Peyer's patch (tissue), 4 donors: ENCODE measurements at regions not wholly inside any gene's neighbourhood (a gene's known extent, or its start where the extent isn't known, plus 50 kb on each side); places are given as distances from the start of the nearest gene placed in this dataset.
"Not testable (repeated sequence)": the region's sequence is repeated elsewhere in the genome, so short reads cannot be mapped to it uniquely, and the experiment has no call there.

Experiments used
- DNase-seq, 3 donors: peaks; one replicate each; pipeline ENCODE4 v3.0.0-alpha.2; 2017 to 2019
- H3K27ac ChIP-seq, 4 donors: fragments of 200-600 bp; sonication (generic); one replicate each; pipeline ENCODE4 v1.5.1; 2016 to 2019
- H3K27me3 ChIP-seq, 2 donors: fragments of 200-600 bp; sonication (generic); one replicate each; pipeline ENCODE4 v1.5.1; 2019
- H3K36me3 ChIP-seq, 3 donors: fragments of 200-600 bp; sonication (generic); one replicate each; pipeline ENCODE4 v1.5.1; 2016 to 2019
- H3K4me1 ChIP-seq, 4 donors: fragments of 200-600 bp; sonication (generic); one replicate each; pipeline ENCODE4 v1.5.1; 2016 to 2019
- H3K4me3 ChIP-seq, 4 donors: fragments of 200-600 bp; sonication (generic); 1 replicate in 3 of 4; 2 replicates in 1 of 4; pipeline ENCODE4 v1.5.1; 2016 to 2019; ENCODE audit warnings: mild to moderate bottlenecking in 1 of 4
- H3K9me3 ChIP-seq, 4 donors: fragments of 200-600 bp; sonication (generic); one replicate each; pipeline ENCODE4 v1.5.1; 2016 to 2019; ENCODE audit warnings: mild to moderate bottlenecking in 1 of 4
- POLR2A ChIP-seq, 2 donors: fragments of 450-650 bp; IDR thresholded peaks; one replicate each; pipeline ENCODE4 v1.5.1; 2017; ENCODE audit warnings: antibody characterized with exemption in 2 of 2, mild to moderate bottlenecking in 2 of 2, moderate library complexity in 2 of 2
- TF ChIP-seq, protein P1 (sequence below), 6 experiments: fragments of 450-650 bp in 4 of 6; fragments of 200-600 bp in 2 of 6; sonication (generic) in 1 of 6; IDR thresholded peaks; one replicate each; pipeline ENCODE4 v1.5.1; 2017 to 2019; ENCODE audit warnings: antibody characterized with exemption in 6 of 6, mild to moderate bottlenecking in 3 of 6, moderate library complexity in 1 of 6

DNA sequence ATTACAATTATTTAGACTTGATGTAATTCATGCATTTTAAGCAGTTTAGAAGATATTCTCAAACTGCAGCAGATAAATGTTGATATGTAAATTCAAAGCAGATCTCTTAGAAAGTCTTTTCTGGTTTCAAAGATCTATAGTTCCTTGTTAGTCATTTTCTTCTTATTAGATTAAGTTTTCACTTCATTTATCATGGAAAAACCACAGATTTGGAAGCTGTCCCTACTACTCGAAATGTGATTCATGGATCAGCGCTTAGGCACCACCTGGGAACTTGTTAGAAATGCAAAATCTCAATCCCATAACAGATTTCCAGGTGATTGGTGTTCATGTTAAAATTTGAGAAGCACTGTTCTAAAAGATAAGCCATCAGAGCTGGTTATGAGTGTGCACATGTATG is 92.8 kb upstream of the CDH2 start:
- Histone ChIP-seq H3K36me3 (no peaks in the 10 kb centered on the region), H3K4me1 (no peaks in the 10 kb centered on the region), H3K9me3 (no peaks in the 10 kb centered on the region), H3K27ac (no peak overlapping the region), H3K4me3 (no peak overlapping the region), H3K27me3 (no peaks in the 10 kb centered on the region)
- DNase-seq, result no peak
- TF ChIP-seq, protein P1, sequence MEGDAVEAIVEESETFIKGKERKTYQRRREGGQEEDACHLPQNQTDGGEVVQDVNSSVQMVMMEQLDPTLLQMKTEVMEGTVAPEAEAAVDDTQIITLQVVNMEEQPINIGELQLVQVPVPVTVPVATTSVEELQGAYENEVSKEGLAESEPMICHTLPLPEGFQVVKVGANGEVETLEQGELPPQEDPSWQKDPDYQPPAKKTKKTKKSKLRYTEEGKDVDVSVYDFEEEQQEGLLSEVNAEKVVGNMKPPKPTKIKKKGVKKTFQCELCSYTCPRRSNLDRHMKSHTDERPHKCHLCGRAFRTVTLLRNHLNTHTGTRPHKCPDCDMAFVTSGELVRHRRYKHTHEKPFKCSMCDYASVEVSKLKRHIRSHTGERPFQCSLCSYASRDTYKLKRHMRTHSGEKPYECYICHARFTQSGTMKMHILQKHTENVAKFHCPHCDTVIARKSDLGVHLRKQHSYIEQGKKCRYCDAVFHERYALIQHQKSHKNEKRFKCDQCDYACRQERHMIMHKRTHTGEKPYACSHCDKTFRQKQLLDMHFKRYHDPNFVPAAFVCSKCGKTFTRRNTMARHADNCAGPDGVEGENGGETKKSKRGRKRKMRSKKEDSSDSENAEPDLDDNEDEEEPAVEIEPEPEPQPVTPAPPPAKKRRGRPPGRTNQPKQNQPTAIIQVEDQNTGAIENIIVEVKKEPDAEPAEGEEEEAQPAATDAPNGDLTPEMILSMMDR (IDR thresholded peaks at IDR 0.05), result no peak
- TF ChIP-seq POLR2A (IDR thresholded peaks at IDR 0.05), result no peak

DNA sequence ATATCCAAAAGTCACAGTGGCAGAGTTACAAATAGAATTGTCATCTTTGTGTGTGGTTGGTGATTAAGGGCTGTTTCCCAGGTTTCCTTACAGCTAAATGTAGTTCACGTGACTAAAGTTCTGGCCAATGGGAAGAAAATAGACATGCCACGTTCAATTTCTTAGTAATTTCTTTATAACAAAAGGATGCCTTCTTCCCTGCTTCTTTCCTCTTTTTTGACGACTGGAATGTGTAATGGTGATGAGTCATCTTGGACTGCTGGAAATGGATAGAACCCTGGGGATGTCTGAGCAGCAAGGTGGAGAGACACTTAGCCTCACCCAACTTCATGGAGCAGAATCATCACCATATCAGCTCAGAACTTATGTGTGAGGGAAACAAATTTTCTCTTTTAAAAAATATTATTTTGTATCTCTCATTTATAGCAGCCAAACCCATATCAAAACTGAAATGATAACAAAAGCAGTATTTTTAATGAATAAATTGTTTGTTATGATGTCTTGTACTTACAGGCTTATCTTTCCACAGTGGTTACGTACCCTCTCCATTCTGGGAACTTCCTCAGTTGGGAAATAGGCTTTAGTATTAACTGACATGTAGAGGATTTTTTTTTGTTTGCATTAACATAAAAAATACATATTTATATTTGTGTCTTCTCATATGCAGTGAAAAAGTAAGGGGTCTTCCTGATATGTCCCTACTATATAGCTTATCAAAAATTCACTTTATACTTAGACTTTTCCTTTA is 91.1 kb upstream of the CDH2 start:
- no peak overlapping the region for H3K27ac ChIP-seq

DNA sequence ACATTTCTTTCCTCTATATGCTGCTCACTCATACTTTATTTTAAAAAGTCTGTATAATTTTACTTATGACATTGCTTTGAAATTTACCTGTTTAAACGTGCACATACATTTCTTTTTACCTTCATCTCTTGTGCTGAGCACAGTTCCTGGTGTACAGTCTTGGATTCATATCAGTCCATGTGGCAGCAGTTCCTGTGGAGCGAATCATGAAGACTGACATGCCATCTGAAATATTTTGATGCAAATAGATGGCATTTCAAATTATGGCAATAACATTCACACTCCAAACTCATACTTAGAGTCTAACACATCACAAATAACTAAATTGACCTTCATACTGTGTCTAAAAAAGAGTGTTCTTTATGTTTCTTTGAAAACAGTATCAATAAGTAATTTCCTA is 90.3 kb upstream of the CDH2 start:
- Histone ChIP-seq H3K36me3 (no peaks in the 10 kb centered on the region), H3K4me3 (no peak overlapping the region), H3K27ac (no peak overlapping the region), H3K27me3 (no peaks in the 10 kb centered on the region), H3K4me1 (no peaks in the 10 kb centered on the region), H3K9me3 (no peaks in the 10 kb centered on the region)
- DNase-seq, result no peak
- TF ChIP-seq, protein P1 (IDR thresholded peaks at IDR 0.05), result no peak
- no peak for TF ChIP-seq POLR2A (IDR thresholded peaks at IDR 0.05)

More for the DNA sequence above, 91.1 kb upstream of the CDH2 start:
- Histone ChIP-seq H3K27me3 (no peaks in the 10 kb centered on the region), H3K9me3 (no peaks in the 10 kb centered on the region), H3K4me3 (no peak overlapping the region), H3K4me1 (no peaks in the 10 kb centered on the region), H3K36me3 (no peaks in the 10 kb centered on the region)
- TF ChIP-seq POLR2A (IDR thresholded peaks at IDR 0.05), result no peak
- TF ChIP-seq, protein P1 (IDR thresholded peaks at IDR 0.05), result no peak
- no peak for DNase-seq

DNA sequence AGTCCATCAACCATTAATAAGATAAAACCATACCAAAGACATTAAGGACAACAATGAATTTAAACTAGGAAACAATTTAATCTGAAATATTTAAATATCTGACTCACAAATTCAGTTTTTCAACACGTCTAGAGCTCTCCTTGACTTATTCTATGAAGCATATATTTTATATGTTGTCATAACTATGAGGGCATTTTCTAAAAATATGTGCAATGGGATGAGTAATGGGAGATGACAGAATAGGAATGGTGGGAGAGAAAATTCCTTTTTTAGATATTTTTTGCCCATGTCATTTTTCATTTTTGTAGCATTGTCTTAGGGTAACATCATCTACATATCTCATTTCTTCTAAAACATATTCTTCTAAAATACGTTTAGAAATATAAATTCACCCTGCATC is 79.2 kb upstream of the CDH2 start:
- DNase-seq, result no peak
- Histone ChIP-seq H3K9me3 (no peaks in the 10 kb centered on the region), H3K27ac (no peak overlapping the region)

DNA sequence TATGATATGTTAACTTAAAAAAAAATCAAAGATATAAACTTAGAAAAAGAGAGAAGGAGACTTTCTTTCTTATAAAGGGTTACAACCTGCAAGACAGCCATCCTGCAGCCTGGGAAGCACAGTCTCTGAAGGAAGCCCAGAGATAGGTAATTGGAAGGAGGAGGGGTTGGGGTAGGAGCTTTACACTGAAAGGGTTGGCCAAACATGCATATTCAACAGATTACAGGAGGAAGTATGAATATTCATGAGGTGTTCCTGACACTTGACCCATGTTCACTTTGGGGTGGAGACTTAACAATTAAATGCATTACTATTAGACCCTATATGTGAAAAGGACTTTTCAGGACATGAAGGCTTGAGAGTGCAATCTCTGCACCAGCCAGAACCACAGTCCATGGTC is 71.7 kb upstream of the CDH2 start:
- DNase-seq, result no peak
- TF ChIP-seq, protein P1 (IDR thresholded peaks at IDR 0.05), result no peak
- no peak for TF ChIP-seq POLR2A (IDR thresholded peaks at IDR 0.05)
- Histone ChIP-seq H3K27me3 (no peaks in the 10 kb centered on the region), H3K4me3 (no peak overlapping the region), H3K4me1 (no peaks in the 10 kb centered on the region), H3K36me3 (no peaks in the 10 kb centered on the region), H3K9me3 (no peaks in the 10 kb centered on the region), H3K27ac (no peak overlapping the region)

More for the DNA sequence above, 79.2 kb upstream of the CDH2 start:
- H3K4me3 ChIP-seq, result no peak overlapping the region
- H3K36me3 ChIP-seq, result no peaks in the 10 kb centered on the region
- H3K4me1 ChIP-seq, result no peaks in the 10 kb centered on the region
- no peaks in the 10 kb centered on the region for H3K27me3 ChIP-seq
- TF ChIP-seq, protein P1 (IDR thresholded peaks at IDR 0.05), result no peak
- no peak for TF ChIP-seq POLR2A (IDR thresholded peaks at IDR 0.05)

DNA sequence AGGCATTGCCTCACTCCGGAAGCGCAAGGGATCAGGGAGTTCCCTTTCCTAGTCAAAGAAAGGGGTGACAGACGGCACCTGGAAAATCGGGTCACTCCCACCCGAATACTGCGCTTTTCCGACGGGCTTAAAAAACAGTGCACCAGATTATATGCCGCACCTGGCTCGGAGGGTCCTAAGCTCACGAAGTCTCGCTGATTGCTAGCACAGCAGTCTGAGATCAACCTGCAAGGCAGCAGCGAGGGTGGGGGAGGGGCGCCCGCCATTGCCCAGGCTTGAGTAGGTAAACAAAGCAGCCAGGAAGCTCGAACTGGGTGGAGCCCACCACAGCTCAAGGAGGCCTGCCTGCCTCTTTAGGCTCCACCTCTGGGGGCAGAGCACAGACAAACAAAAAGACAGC is 63.7 kb upstream of the CDH2 start:
- not testable (repeated sequence) for H3K36me3 ChIP-seq, H3K27ac ChIP-seq, DNase-seq, H3K27me3 ChIP-seq, H3K4me3 ChIP-seq, H3K4me1 ChIP-seq, H3K9me3 ChIP-seq
